Panc1 (cell line): ENCODE measurements at regions not wholly inside any gene's neighbourhood (a gene's known extent, or its start where the extent isn't known, plus 50 kb on each side); places are given as distances from the start of the nearest gene placed in this dataset.

ENCODE experiments used
- ATAC-seq: fragments of 200-7000 bp; cut with Tn5 transposase; 2 replicates; pipeline ENCODE4 v1.9.1; 2020; ENCODE audit warnings: mild to moderate bottlenecking, moderate library complexity
- BruUV-seq: library from RNA; stranded (reverse); fragments of 400-500 nt; replicated peaks from 2 replicates; lab custom pipeline; 2021; lab: Mats Ljungman, UMichigan
- CTCF ChIA-PET: fragments of 300-600 bp; sonication (Branson Sonifier 250); formaldehyde crosslinking; loops from one replicate; lab custom pipeline; 2022; ENCODE audit warnings: antibody characterized with exemption; lab: Charles Lee
- POLR2A ChIA-PET: fragments of 300-600 bp; sonication (Branson Sonifier 250); formaldehyde crosslinking; loops from one replicate; lab custom pipeline; 2022; ENCODE audit warnings: antibody characterized with exemption; lab: Charles Lee
- DNase-seq: peaks from one replicate; pipeline ENCODE4 v3.0.0-alpha.2; 2010; ENCODE audit warnings: low read depth, low spot score
- H3K27ac ChIP-seq: 2 replicates; pipeline ENCODE4 v1.5.1; 2011; ENCODE audit warnings: mild to moderate bottlenecking, low read length, inconsistent platforms
- H3K27me3 ChIP-seq: fragments of 200-500 bp; sonication (Bioruptor generic); 2 replicates; pipeline ENCODE4 v1.6.0; 2014; ENCODE audit warnings: low read length, inconsistent platforms; ENCODE audit not compliant: control insufficient read depth, insufficient read depth
- H3K36me3 ChIP-seq: fragments of 200-500 bp; sonication (Bioruptor generic); 2 replicates; pipeline ENCODE4 v1.5.1; 2014; ENCODE audit warnings: inconsistent platforms, mild to moderate bottlenecking, low read length, moderate library complexity; ENCODE audit not compliant: control insufficient read depth, insufficient read depth
- H3K4me1 ChIP-seq: 2 replicates; pipeline ENCODE4 v1.5.1; 2011; ENCODE audit warnings: inconsistent platforms, mild to moderate bottlenecking, low read length, moderate library complexity; ENCODE audit not compliant: control insufficient read depth, insufficient read depth
- H3K4me3 ChIP-seq, 2 experiments: 2 replicates each; pipeline ENCODE4 v1.5.1; 2011 to 2012; ENCODE audit warnings: low read depth in 2 of 2, low read length in 2 of 2, mild to moderate bottlenecking in 2 of 2, inconsistent platforms in 1 of 2, moderate library complexity in 1 of 2
- H3K9me3 ChIP-seq: fragments of 200-500 bp; sonication (Bioruptor generic); 2 replicates; pipeline ENCODE4 v1.5.1; 2014; ENCODE audit warnings: low read depth, mild to moderate bottlenecking, inconsistent platforms, low read length, moderate library complexity; ENCODE audit not compliant: control insufficient read depth, insufficient read depth
- POLR2AphosphoS5 ChIP-seq: IDR thresholded peaks from 2 replicates; pipeline ENCODE4 v1.6.1; 2012; ENCODE audit warnings: mild to moderate bottlenecking, low read depth, low read length, moderate library complexity
- SIN3A ChIP-seq: IDR thresholded peaks from 2 replicates; pipeline ENCODE4 v1.6.1; 2012; ENCODE audit warnings: low read depth, mild to moderate bottlenecking, low read length, moderate library complexity, borderline replicate concordance; ENCODE audit not compliant: insufficient read depth
- TCF7L2 ChIP-seq: IDR thresholded peaks from 2 replicates; pipeline ENCODE4 v1.6.1; 2011; ENCODE audit warnings: mild to moderate bottlenecking, low read depth, low read length, inconsistent platforms
- in situ Hi-C: cut with HindIII; loops from 2 replicates; pipeline ENCODE4 v1.10.0; 2016; ENCODE audit warnings: low sequenced_read_pairs, low pct_unique_long_range_greater_than_20kb
- intact Hi-C: fragments of 100-400 bp; cut with micrococcal nuclease; formaldehyde crosslinking; loops from one replicate; pipeline ENCODE4 v1.10.0; 2022; ENCODE audit not compliant: unreplicated experiment
- TF ChIP-seq, protein P1 (sequence below): fragments of 450-650 bp; IDR thresholded peaks from 2 replicates; pipeline ENCODE4 v1.5.1; 2017; ENCODE audit warnings: mild to moderate bottlenecking
- TF ChIP-seq, protein P2 (sequence below), 2 experiments: IDR thresholded peaks; 2 replicates each; pipeline ENCODE4 v1.6.1; 2011 to 2012; ENCODE audit warnings: low read depth in 2 of 2, control low read depth in 1 of 2, low read length in 1 of 2, mild to moderate bottlenecking in 1 of 2, moderate library complexity in 1 of 2; ENCODE audit not compliant: insufficient read depth in 1 of 2

DNA sequence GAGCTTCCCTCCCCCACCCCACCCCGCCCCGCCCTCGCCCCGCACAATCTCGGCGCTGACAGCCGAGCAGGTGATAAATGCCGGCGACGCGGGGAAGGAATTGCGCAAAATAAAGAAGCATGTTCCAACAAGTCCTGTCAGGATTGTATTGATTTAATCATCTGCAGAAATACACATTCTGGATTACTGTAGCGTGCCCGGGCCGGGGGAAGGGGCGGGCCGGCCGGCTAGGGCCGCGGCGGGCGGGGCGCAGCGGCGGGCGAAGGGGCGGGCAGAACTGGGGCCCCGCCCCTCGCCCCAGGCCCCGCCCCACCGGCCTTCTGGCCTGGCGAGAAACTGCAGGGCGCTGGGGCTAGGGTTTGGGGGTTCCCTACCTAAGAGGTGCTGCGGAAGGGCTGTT is 88.9 kb upstream of the PAX2 start:
- BruUV-seq = no TSS peak
- Histone ChIP-seq H3K27ac (no peak overlapping the region), H3K36me3 (no peaks in the 10 kb centered on the region; the same call in 1 of the 2 replicates), H3K4me3 (peak overlapping the region; percentile 15 to 48; a peak in 2 of 4 replicates), H3K27me3 (peaks cover 27% of the 10 kb centered on the region), H3K9me3 (no peaks in the 10 kb centered on the region), H3K4me1 (peaks cover 9% of the 10 kb centered on the region)
- no peak for DNase-seq
- POLR2A ChIA-PET = no interaction called here
- in situ Hi-C loops (no loop called here), intact Hi-C loops (no loop called here)
- TF ChIP-seq, protein P1, sequence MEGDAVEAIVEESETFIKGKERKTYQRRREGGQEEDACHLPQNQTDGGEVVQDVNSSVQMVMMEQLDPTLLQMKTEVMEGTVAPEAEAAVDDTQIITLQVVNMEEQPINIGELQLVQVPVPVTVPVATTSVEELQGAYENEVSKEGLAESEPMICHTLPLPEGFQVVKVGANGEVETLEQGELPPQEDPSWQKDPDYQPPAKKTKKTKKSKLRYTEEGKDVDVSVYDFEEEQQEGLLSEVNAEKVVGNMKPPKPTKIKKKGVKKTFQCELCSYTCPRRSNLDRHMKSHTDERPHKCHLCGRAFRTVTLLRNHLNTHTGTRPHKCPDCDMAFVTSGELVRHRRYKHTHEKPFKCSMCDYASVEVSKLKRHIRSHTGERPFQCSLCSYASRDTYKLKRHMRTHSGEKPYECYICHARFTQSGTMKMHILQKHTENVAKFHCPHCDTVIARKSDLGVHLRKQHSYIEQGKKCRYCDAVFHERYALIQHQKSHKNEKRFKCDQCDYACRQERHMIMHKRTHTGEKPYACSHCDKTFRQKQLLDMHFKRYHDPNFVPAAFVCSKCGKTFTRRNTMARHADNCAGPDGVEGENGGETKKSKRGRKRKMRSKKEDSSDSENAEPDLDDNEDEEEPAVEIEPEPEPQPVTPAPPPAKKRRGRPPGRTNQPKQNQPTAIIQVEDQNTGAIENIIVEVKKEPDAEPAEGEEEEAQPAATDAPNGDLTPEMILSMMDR = no peak
- CTCF ChIA-PET = interaction anchor here (0.5 kb wide), 1 partner anchor 22 kb away, joined by 3 read pairs; no protein-coding TSS in a partner anchor
- peak; percentile 79 for ATAC-seq

DNA sequence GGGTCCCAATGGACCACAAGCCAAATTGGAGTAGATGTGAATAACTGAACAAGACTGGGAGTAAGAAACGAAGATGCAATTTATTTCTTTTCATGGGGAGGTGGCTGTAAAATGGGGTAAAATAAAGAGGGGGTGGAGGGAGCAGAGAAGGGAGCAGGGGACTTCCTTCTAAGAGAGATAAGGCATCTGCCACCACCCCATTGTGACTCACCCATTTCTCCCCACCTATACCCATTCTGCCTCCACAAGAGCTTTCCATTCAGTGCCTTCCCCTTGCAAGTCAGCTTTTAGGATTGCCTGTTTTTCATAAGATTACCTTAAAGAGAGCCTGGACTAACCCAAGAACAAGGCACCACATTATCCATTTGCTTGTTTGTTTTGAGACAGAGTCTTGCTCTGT is 87.1 kb upstream of the PAX2 start:
- Histone ChIP-seq H3K27me3 (peaks cover 22% of the 10 kb centered on the region), H3K36me3 (no peaks in the 10 kb centered on the region; the same call in 1 of the 2 replicates), H3K4me1 (peaks cover 9% of the 10 kb centered on the region), H3K9me3 (no peaks in the 10 kb centered on the region), H3K27ac (no peak overlapping the region), H3K4me3 (no peak overlapping the region)
- no peak for ATAC-seq
- intact Hi-C loops (no loop called here), in situ Hi-C loops (no loop called here)
- CTCF ChIA-PET = no interaction called here
- POLR2A ChIA-PET = no interaction called here
- TF ChIP-seq SIN3A = no peak
- TF ChIP-seq, protein P1 = no peak
- no peak for TF ChIP-seq POLR2AphosphoS5
- no peak for TF ChIP-seq TCF7L2
- TF ChIP-seq, protein P2, sequence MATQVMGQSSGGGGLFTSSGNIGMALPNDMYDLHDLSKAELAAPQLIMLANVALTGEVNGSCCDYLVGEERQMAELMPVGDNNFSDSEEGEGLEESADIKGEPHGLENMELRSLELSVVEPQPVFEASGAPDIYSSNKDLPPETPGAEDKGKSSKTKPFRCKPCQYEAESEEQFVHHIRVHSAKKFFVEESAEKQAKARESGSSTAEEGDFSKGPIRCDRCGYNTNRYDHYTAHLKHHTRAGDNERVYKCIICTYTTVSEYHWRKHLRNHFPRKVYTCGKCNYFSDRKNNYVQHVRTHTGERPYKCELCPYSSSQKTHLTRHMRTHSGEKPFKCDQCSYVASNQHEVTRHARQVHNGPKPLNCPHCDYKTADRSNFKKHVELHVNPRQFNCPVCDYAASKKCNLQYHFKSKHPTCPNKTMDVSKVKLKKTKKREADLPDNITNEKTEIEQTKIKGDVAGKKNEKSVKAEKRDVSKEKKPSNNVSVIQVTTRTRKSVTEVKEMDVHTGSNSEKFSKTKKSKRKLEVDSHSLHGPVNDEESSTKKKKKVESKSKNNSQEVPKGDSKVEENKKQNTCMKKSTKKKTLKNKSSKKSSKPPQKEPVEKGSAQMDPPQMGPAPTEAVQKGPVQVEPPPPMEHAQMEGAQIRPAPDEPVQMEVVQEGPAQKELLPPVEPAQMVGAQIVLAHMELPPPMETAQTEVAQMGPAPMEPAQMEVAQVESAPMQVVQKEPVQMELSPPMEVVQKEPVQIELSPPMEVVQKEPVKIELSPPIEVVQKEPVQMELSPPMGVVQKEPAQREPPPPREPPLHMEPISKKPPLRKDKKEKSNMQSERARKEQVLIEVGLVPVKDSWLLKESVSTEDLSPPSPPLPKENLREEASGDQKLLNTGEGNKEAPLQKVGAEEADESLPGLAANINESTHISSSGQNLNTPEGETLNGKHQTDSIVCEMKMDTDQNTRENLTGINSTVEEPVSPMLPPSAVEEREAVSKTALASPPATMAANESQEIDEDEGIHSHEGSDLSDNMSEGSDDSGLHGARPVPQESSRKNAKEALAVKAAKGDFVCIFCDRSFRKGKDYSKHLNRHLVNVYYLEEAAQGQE (IDR thresholded peaks at IDR 0.05; ENCODE audit: insufficient read depth in 1 of 2, low read depth in 2 of 2, low read length in 1 of 2) = no peak
- no TSS peak for BruUV-seq
- DNase-seq = no peak
